ENCODE measurements at regions not wholly inside any gene's neighbourhood (a gene's known extent, or its start where the extent isn't known, plus 50 kb on each side); places are given as distances from the start of the nearest gene placed in this dataset.

- TF ChIP-seq CTCF (IDR thresholded peaks at IDR 0.05) = no peak
- TF ChIP-seq POLR2AphosphoS5 (IDR thresholded peaks at IDR 0.05; ENCODE audit: low read depth, low read length) = no peak
- TF ChIP-seq SIN3A (IDR thresholded peaks at IDR 0.05; ENCODE audit: borderline replicate concordance, insufficient read depth, low read depth, low read length) = no peak
- no peak for TF ChIP-seq REST (IDR thresholded peaks at IDR 0.05; ENCODE audit: insufficient read depth in 1 of 2, low read depth in 2 of 2, low read length in 1 of 2)
These were observed 906.9 kb downstream of the BRD1 start for GRCh38 chr22:48920776-48921241.

Measured in Panc1 (cell line).